Fibroblast of lung (primary cell): ENCODE measurements at regions not wholly inside any gene's neighbourhood (a gene's known extent, or its start where the extent isn't known, plus 50 kb on each side); places are given as distances from the start of the nearest gene placed in this dataset.

ENCODE experiments used
- CTCF ChIP-seq, 2 donors: IDR thresholded peaks in 1 of 2; conservative IDR thresholded peaks in 1 of 2; 1 replicate in 1 of 2; 2 replicates in 1 of 2; pipeline ENCODE4 v1.5.1; 2011 to 2012; ENCODE audit warnings: low read length in 2 of 2, control low read depth in 1 of 2, inconsistent platforms in 1 of 2, low read depth in 1 of 2, mild to moderate bottlenecking in 1 of 2
- EZH2 ChIP-seq: IDR thresholded peaks from 2 replicates; pipeline ENCODE4 v1.5.1; 2012; ENCODE audit warnings: low read length, control low read depth, mild to moderate bottlenecking; ENCODE audit errors: missing control alignments

- TF ChIP-seq CTCF (conservative IDR thresholded peaks at IDR 0.05 in 1 of 2, IDR thresholded peaks at IDR 0.05 in 1 of 2; ENCODE audit: low read depth in 1 of 2, low read length in 2 of 2) (peak; percentile 90 to 95), EZH2 (no peak)
Observed at GRCh38 chr18:8988260-8988871, 114.1 kb upstream of the NDUFV2 start.
